Osteocyte (in vitro differentiated cells): ENCODE measurements at regions not wholly inside any gene's neighbourhood (a gene's known extent, or its start where the extent isn't known, plus 50 kb on each side); places are given as distances from the start of the nearest gene placed in this dataset.

ENCODE experiments used
- DNase-seq: peaks from one replicate; pipeline ENCODE4 v3.0.0; 2021; ENCODE audit warnings: mixed read lengths; ENCODE audit not compliant: unreplicated experiment; ENCODE audit errors: extremely low spot score
- H3K27ac Mint-ChIP-seq: one replicate; pipeline ENCODE4 v1.8.0; 2021; ENCODE audit warnings: mild to moderate bottlenecking, mixed read lengths; ENCODE audit not compliant: unreplicated experiment
- H3K27me3 Mint-ChIP-seq: one replicate; pipeline ENCODE4 v1.8.0; 2021; ENCODE audit warnings: mixed read lengths; ENCODE audit not compliant: unreplicated experiment
- H3K36me3 Mint-ChIP-seq: one replicate; pipeline ENCODE4 v1.8.0; 2021; ENCODE audit warnings: mixed read lengths; ENCODE audit not compliant: unreplicated experiment
- H3K4me1 Mint-ChIP-seq: one replicate; pipeline ENCODE4 v1.8.0; 2021; ENCODE audit warnings: mixed read lengths; ENCODE audit not compliant: unreplicated experiment
- H3K4me3 Mint-ChIP-seq: one replicate; pipeline ENCODE4 v1.8.0; 2021; ENCODE audit warnings: mild to moderate bottlenecking, moderate library complexity, mixed read lengths; ENCODE audit not compliant: unreplicated experiment
- H3K9me3 Mint-ChIP-seq: one replicate; pipeline ENCODE4 v1.8.0; 2021; ENCODE audit warnings: mixed read lengths; ENCODE audit not compliant: unreplicated experiment
- CTCF ChIP-seq: fragments of 200-600 bp; sonication (generic); IDR thresholded peaks from 2 replicates; pipeline ENCODE4 v1.5.0; 2021; ENCODE audit warnings: antibody characterized with exemption, mild to moderate bottlenecking, moderate library complexity

- Mint-ChIP-seq H3K27me3 (no peaks in the 10 kb centered on the region), H3K4me1 (no peaks in the 10 kb centered on the region), H3K9me3 (peaks cover 40% of the 10 kb centered on the region), H3K4me3 (no peak overlapping the region), H3K27ac (no peak overlapping the region), H3K36me3 (peaks cover 3% of the 10 kb centered on the region)
- no peak for TF ChIP-seq CTCF
- no peak for DNase-seq
Measured at GRCh38 chr4:30416547-30416946, 303.6 kb upstream of the PCDH7 start.

- H3K36me3 Mint-ChIP-seq = peaks cover 3% of the 10 kb centered on the region
- TF ChIP-seq CTCF = no peak
- H3K4me3 Mint-ChIP-seq = no peak overlapping the region
- peaks cover 13% of the 10 kb centered on the region for H3K4me1 Mint-ChIP-seq
- no peak for DNase-seq
- no peaks in the 10 kb centered on the region for H3K27me3 Mint-ChIP-seq
- peaks cover 21% of the 10 kb centered on the region for H3K9me3 Mint-ChIP-seq
- no peak overlapping the region for H3K27ac Mint-ChIP-seq
Measured at GRCh38 chr4:30427932-30428331, 292.2 kb upstream of the PCDH7 start.

GRCh38 chr4:30429813-30430761, 290.1 kb upstream of the PCDH7 start:
- Mint-ChIP-seq H3K4me3 (no peak overlapping the region), H3K9me3 (peaks cover 7% of the 10 kb centered on the region), H3K4me1 (peaks cover 17% of the 10 kb centered on the region)

GRCh38 chr4:30434656-30435055, 285.5 kb upstream of the PCDH7 start:
- H3K27me3 Mint-ChIP-seq = no peaks in the 10 kb centered on the region
- peaks cover 16% of the 10 kb centered on the region for H3K4me1 Mint-ChIP-seq
- no peak overlapping the region for H3K4me3 Mint-ChIP-seq
- H3K27ac Mint-ChIP-seq = no peak overlapping the region
- TF ChIP-seq CTCF = no peak
- H3K9me3 Mint-ChIP-seq = no peaks in the 10 kb centered on the region
- DNase-seq = no peak
- no peaks in the 10 kb centered on the region for H3K36me3 Mint-ChIP-seq

More at GRCh38 chr4:30429813-30430761, 290.1 kb upstream of the PCDH7 start:
- H3K36me3 Mint-ChIP-seq = no peaks in the 10 kb centered on the region
- TF ChIP-seq CTCF = no peak
- H3K27ac Mint-ChIP-seq = peak overlapping the region; percentile 57
- no peaks in the 10 kb centered on the region for H3K27me3 Mint-ChIP-seq
- no peak for DNase-seq

- no peak for DNase-seq
- Mint-ChIP-seq H3K36me3 (no peaks in the 10 kb centered on the region), H3K27me3 (no peaks in the 10 kb centered on the region), H3K4me1 (peaks cover 3% of the 10 kb centered on the region), H3K9me3 (no peaks in the 10 kb centered on the region), H3K4me3 (no peak overlapping the region), H3K27ac (no peak overlapping the region)
- no peak for TF ChIP-seq CTCF
Measured at GRCh38 chr4:30436394-30436793, 283.8 kb upstream of the PCDH7 start.
